K562 (cell line): ENCODE measurements at regions not wholly inside any gene's neighbourhood (a gene's known extent, or its start where the extent isn't known, plus 50 kb on each side); places are given as distances from the start of the nearest gene placed in this dataset.

ENCODE experiments used
- CSDE1 ChIP-seq, 2 experiments: fragments of 450-650 bp; IDR thresholded peaks; 2 replicates each; pipeline ENCODE4 v1.6.1; 2016; ENCODE audit warnings: mild to moderate bottlenecking in 1 of 2
- CTBP1 ChIP-seq: fragments of 450-650 bp; IDR thresholded peaks from 2 replicates; pipeline ENCODE4 v1.6.1; 2016; ENCODE audit warnings: borderline replicate concordance
- DMBX1 ChIP-seq: fragments of 250-450 bp; sonication (Bioruptor Pico); IDR thresholded peaks from 2 replicates; pipeline ENCODE4 v1.8.0; 2022; ENCODE audit warnings: inconsistent platforms, mild to moderate bottlenecking, moderate library complexity, borderline replicate concordance
- DPF2 ChIP-seq: fragments of 450-650 bp; IDR thresholded peaks from 2 replicates; pipeline ENCODE4 v1.6.1; 2016
- ELF4 ChIP-seq: fragments of 450-650 bp; formaldehyde crosslinking; IDR thresholded peaks from 2 replicates; pipeline ENCODE4 v1.4.0; 2022; ENCODE audit warnings: missing genetic modification characterization
- FOXA3 ChIP-seq, 2 experiments: fragments of 450-650 bp in 1 of 2; sonication (generic) in 1 of 2; formaldehyde crosslinking; IDR thresholded peaks in 1 of 2; conservative IDR thresholded peaks in 1 of 2; 2 replicates each; pipeline versions ENCODE4 v1.4.0 to v1.8.0; 2020 to 2022; ENCODE audit warnings: mild to moderate bottlenecking in 2 of 2, missing genetic modification reagents in 1 of 2
- NFE2 ChIP-seq: IDR thresholded peaks from 2 replicates; pipeline ENCODE4 v1.6.1; 2014; ENCODE audit warnings: antibody characterized with exemption, low read depth
- POLR2H ChIP-seq: IDR thresholded peaks from 2 replicates; pipeline ENCODE4 v1.6.1; 2016; ENCODE audit warnings: missing genetic modification characterization, low read depth, mild to moderate bottlenecking, control low read depth, missing compliant biosample characterization, moderate library complexity
- SMAD4 ChIP-seq: fragments of 250-450 bp; sonication (Bioruptor Pico); conservative IDR thresholded peaks from 2 replicates; pipeline ENCODE4 v1.8.0; 2021; ENCODE audit warnings: inconsistent platforms, mild to moderate bottlenecking, moderate library complexity
- ZNF232 ChIP-seq: sonication (generic); formaldehyde crosslinking; IDR thresholded peaks from 2 replicates; pipeline ENCODE4 v1.8.0; 2022; ENCODE audit warnings: mild to moderate bottlenecking, missing genetic modification reagents
- TF ChIP-seq, protein P1 (sequence below): fragments of 200-800 bp; sonication (Bioruptor generic); IDR thresholded peaks from 2 replicates; pipeline ENCODE4 v1.6.1; 2016; ENCODE audit warnings: missing genetic modification characterization, missing compliant biosample characterization
- TF ChIP-seq, protein P2 (sequence below): fragments of 150-350 bp; IDR thresholded peaks from 2 replicates; pipeline ENCODE4 v1.6.1; 2014; ENCODE audit warnings: low read depth, mild to moderate bottlenecking, low read length, borderline replicate concordance
- TF ChIP-seq, protein P3 (sequence below): sonication (generic); formaldehyde crosslinking; IDR thresholded peaks from 2 replicates; pipeline ENCODE4 v1.8.1; 2023; ENCODE audit warnings: missing genetic modification reagents, mild to moderate bottlenecking, borderline replicate concordance

DNA sequence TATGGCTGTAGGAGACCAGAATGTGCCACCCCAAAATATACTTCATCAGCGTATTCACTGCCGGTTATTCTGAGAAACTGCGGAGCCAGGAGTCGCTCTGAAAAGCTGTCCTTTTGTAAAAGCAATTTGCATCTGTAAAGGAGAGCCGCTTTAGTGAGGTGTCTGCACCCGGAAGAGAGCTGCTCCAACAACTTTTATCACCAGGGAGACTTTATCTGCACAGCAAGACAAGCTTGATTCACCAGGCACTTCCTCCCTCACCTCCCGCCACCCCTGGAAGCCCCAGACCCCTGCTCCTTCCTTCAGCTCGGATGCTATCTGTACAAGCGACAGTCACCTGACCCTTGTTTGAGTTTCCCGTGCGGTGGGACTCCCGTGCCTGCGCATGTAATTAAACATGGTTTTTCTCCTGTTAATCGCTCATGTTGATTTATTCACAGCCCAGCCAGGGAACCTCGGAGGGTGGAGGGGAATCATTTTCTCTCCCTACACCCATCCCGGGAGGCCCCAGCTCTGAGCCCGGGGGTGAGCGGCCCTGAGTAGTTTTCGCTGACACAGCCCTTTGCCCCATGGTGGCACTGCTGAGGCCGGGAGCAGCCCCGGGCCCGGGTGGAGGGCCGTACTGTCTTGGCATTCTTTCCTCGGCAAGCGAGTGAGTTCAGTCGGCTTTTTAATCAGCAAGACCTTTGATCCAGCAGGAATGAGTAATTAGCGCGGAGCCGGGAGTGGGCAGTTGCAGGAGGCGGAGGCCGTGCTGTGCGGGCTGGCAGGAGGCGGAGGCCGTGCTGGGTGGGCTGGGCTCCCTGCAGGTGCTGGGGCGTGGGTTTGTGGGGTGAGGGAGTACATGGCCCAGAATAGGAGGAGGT lies 222.7 kb upstream of the CIBAR2 start (continued):
- peak; percentile 85; the same call in 1 of the 2 replicates for TF ChIP-seq SMAD4 (CRISPR knock-in tag)
- no peak for TF ChIP-seq CSDE1 (IDR thresholded peaks at IDR 0.05)
- TF ChIP-seq ELF4 (CRISPR knock-in tag), result peak; percentile 72; the same call in 1 of the 2 replicates
- TF ChIP-seq, protein P1, sequence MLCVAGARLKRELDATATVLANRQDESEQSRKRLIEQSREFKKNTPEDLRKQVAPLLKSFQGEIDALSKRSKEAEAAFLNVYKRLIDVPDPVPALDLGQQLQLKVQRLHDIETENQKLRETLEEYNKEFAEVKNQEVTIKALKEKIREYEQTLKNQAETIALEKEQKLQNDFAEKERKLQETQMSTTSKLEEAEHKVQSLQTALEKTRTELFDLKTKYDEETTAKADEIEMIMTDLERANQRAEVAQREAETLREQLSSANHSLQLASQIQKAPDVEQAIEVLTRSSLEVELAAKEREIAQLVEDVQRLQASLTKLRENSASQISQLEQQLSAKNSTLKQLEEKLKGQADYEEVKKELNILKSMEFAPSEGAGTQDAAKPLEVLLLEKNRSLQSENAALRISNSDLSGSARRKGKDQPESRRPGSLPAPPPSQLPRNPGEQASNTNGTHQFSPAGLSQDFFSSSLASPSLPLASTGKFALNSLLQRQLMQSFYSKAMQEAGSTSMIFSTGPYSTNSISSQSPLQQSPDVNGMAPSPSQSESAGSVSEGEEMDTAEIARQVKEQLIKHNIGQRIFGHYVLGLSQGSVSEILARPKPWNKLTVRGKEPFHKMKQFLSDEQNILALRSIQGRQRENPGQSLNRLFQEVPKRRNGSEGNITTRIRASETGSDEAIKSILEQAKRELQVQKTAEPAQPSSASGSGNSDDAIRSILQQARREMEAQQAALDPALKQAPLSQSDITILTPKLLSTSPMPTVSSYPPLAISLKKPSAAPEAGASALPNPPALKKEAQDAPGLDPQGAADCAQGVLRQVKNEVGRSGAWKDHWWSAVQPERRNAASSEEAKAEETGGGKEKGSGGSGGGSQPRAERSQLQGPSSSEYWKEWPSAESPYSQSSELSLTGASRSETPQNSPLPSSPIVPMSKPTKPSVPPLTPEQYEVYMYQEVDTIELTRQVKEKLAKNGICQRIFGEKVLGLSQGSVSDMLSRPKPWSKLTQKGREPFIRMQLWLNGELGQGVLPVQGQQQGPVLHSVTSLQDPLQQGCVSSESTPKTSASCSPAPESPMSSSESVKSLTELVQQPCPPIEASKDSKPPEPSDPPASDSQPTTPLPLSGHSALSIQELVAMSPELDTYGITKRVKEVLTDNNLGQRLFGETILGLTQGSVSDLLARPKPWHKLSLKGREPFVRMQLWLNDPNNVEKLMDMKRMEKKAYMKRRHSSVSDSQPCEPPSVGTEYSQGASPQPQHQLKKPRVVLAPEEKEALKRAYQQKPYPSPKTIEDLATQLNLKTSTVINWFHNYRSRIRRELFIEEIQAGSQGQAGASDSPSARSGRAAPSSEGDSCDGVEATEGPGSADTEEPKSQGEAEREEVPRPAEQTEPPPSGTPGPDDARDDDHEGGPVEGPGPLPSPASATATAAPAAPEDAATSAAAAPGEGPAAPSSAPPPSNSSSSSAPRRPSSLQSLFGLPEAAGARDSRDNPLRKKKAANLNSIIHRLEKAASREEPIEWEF, result 0 out of 2 replicates have a peak, but pooled peaks have one; percentile 37
- TF ChIP-seq DMBX1 (CRISPR knock-in tag), result 0 out of 2 replicates have a peak, but pooled peaks have one; percentile 76
- TF ChIP-seq NFE2, result peak; percentile 18; the same call in 1 of the 2 replicates
- no peak for TF ChIP-seq POLR2H (tag)
- TF ChIP-seq, protein P2, sequence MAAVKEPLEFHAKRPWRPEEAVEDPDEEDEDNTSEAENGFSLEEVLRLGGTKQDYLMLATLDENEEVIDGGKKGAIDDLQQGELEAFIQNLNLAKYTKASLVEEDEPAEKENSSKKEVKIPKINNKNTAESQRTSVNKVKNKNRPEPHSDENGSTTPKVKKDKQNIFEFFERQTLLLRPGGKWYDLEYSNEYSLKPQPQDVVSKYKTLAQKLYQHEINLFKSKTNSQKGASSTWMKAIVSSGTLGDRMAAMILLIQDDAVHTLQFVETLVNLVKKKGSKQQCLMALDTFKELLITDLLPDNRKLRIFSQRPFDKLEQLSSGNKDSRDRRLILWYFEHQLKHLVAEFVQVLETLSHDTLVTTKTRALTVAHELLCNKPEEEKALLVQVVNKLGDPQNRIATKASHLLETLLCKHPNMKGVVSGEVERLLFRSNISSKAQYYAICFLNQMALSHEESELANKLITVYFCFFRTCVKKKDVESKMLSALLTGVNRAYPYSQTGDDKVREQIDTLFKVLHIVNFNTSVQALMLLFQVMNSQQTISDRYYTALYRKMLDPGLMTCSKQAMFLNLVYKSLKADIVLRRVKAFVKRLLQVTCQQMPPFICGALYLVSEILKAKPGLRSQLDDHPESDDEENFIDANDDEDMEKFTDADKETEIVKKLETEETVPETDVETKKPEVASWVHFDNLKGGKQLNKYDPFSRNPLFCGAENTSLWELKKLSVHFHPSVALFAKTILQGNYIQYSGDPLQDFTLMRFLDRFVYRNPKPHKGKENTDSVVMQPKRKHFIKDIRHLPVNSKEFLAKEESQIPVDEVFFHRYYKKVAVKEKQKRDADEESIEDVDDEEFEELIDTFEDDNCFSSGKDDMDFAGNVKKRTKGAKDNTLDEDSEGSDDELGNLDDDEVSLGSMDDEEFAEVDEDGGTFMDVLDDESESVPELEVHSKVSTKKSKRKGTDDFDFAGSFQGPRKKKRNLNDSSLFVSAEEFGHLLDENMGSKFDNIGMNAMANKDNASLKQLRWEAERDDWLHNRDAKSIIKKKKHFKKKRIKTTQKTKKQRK, result no peak
- peak; percentile 89 for TF ChIP-seq DPF2
- TF ChIP-seq, protein P3, sequence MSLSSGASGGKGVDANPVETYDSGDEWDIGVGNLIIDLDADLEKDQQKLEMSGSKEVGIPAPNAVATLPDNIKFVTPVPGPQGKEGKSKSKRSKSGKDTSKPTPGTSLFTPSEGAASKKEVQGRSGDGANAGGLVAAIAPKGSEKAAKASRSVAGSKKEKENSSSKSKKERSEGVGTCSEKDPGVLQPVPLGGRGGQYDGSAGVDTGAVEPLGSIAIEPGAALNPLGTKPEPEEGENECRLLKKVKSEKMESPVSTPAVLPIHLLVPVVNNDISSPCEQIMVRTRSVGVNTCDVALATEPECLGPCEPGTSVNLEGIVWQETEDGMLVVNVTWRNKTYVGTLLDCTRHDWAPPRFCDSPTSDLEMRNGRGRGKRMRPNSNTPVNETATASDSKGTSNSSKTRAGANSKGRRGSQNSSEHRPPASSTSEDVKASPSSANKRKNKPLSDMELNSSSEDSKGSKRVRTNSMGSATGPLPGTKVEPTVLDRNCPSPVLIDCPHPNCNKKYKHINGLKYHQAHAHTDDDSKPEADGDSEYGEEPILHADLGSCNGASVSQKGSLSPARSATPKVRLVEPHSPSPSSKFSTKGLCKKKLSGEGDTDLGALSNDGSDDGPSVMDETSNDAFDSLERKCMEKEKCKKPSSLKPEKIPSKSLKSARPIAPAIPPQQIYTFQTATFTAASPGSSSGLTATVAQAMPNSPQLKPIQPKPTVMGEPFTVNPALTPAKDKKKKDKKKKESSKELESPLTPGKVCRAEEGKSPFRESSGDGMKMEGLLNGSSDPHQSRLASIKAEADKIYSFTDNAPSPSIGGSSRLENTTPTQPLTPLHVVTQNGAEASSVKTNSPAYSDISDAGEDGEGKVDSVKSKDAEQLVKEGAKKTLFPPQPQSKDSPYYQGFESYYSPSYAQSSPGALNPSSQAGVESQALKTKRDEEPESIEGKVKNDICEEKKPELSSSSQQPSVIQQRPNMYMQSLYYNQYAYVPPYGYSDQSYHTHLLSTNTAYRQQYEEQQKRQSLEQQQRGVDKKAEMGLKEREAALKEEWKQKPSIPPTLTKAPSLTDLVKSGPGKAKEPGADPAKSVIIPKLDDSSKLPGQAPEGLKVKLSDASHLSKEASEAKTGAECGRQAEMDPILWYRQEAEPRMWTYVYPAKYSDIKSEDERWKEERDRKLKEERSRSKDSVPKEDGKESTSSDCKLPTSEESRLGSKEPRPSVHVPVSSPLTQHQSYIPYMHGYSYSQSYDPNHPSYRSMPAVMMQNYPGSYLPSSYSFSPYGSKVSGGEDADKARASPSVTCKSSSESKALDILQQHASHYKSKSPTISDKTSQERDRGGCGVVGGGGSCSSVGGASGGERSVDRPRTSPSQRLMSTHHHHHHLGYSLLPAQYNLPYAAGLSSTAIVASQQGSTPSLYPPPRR, result no peak
- TF ChIP-seq ZNF232 (CRISPR knock-in tag), result no peak
- TF ChIP-seq CTBP1, result peak; percentile 71
- peak in 1 of 2 experiments; percentile 48; a peak in 2 of 4 replicates for TF ChIP-seq FOXA3 (CRISPR knock-in tag; conservative IDR thresholded peaks at IDR 0.05 in 1 of 2, IDR thresholded peaks at IDR 0.05 in 1 of 2)
